Lung (tissue), 11 donors: ENCODE measurements at regions not wholly inside any gene's neighbourhood (a gene's known extent, or its start where the extent isn't known, plus 50 kb on each side); places are given as distances from the start of the nearest gene placed in this dataset.

Experiments used
- ATAC-seq: fragments of 200-7000 bp; cut with Tn5 transposase; one replicate; pipeline ENCODE4 v1.9.1; 2020; ENCODE audit warnings: moderate number of reproducible peaks; ENCODE audit not compliant: insufficient read depth, low FRiP score
- DNase-seq, 3 donors: peaks; one replicate each; pipeline ENCODE4 v3.0.0-alpha.2; 2013 to 2017
- H3K27ac ChIP-seq, 2 donors: one replicate each; pipeline ENCODE4 v1.5.1; 2013; ENCODE audit warnings: mild to moderate bottlenecking in 2 of 2, moderate library complexity in 2 of 2, control low read depth in 1 of 2, inconsistent platforms in 1 of 2, low read depth in 1 of 2, low read length in 1 of 2
- H3K27me3 ChIP-seq, 3 donors: one replicate each; pipeline ENCODE4 v1.5.1; 2013; ENCODE audit warnings: low read length in 2 of 3; ENCODE audit not compliant: control insufficient read depth in 3 of 3, insufficient read depth in 3 of 3
- H3K36me3 ChIP-seq, 4 donors: one replicate each; pipeline ENCODE4 v1.5.1; 2013; ENCODE audit warnings: low read length in 4 of 4, mild to moderate bottlenecking in 1 of 4, moderate library complexity in 1 of 4; ENCODE audit not compliant: control insufficient read depth in 4 of 4, insufficient read depth in 4 of 4
- H3K4me1 ChIP-seq, 5 donors: one replicate each; pipeline ENCODE4 v1.5.1; 2013; ENCODE audit warnings: low read length in 5 of 5, mild to moderate bottlenecking in 2 of 5, moderate library complexity in 1 of 5; ENCODE audit not compliant: control insufficient read depth in 5 of 5, insufficient read depth in 5 of 5
- H3K4me3 ChIP-seq: one replicate; pipeline ENCODE4 v1.5.1; 2013; ENCODE audit warnings: mild to moderate bottlenecking, control low read depth, moderate library complexity
- H3K9ac ChIP-seq, 2 donors: one replicate each; pipeline ENCODE4 v1.5.1; 2013; ENCODE audit warnings: low read length in 2 of 2, control low read depth in 1 of 2; ENCODE audit not compliant: insufficient read depth in 1 of 2
- H3K9me3 ChIP-seq, 4 donors: one replicate each; pipeline ENCODE4 v1.5.1; 2013; ENCODE audit warnings: low read length in 3 of 4, mild to moderate bottlenecking in 1 of 4, moderate library complexity in 1 of 4; ENCODE audit not compliant: control insufficient read depth in 4 of 4, insufficient read depth in 3 of 4
- CTCF ChIP-seq: IDR thresholded peaks from 2 replicates; pipeline ENCODE4 v1.5.1; 2012; ENCODE audit warnings: mild to moderate bottlenecking; ENCODE audit errors: control extremely low read depth, extremely low read depth
- WGBS, 2 donors: extraction: QIAGEN DNeasy Blood & Tissue Kit; methylation state at CpG; one replicate each; pipeline ENCODE4 v1.1.7; 2013; 5-methylcytosine and 5-hydroxymethylcytosine counted together
- donor health status: control.
- donor health status: control.
- donor health status: Bipolar disorder and iron deficiency.
- donor health status: healthy.
- donor health status: DM: yes; HTN: yes; CAD: no.

GRCh38 chr18:56517761-56518160 is 120.6 kb downstream of the TXNL1 start:
- no peaks in the 10 kb centered on the region for H3K27me3 ChIP-seq
- no peak overlapping the region for H3K4me3 ChIP-seq
- H3K4me1 ChIP-seq: no peaks in the 10 kb centered on the region
- 96% methylated on average over 9 of the region's 9 CpGs for WGBS, 2 donors
- H3K9me3 ChIP-seq: no peaks in the 10 kb centered on the region
- no peak overlapping the region for H3K9ac ChIP-seq
- DNase-seq: no peak
- no peak for ATAC-seq
- H3K36me3 ChIP-seq: no peaks in the 10 kb centered on the region
- no peak overlapping the region for H3K27ac ChIP-seq
- TF ChIP-seq CTCF: no peak

- TF ChIP-seq CTCF: no peak
- Histone ChIP-seq H3K4me3 (no peak overlapping the region), H3K36me3 (no peaks in the 10 kb centered on the region), H3K4me1 (no peaks in the 10 kb centered on the region), H3K27me3 (no peaks in the 10 kb centered on the region), H3K9ac (no peak overlapping the region), H3K27ac (no peak overlapping the region), H3K9me3 (no peaks in the 10 kb centered on the region)
- WGBS, 2 donors: 81 to 94% methylated on average over 4 of the region's 4 CpGs
- no peak for DNase-seq
- no peak for ATAC-seq
Measured at GRCh38 chr18:56517196-56517595, 121.2 kb downstream of the TXNL1 start.

- ATAC-seq (no peak), DNase-seq (no peak)
- peaks cover 0 to 3% (median 0%) of the 10 kb centered on the region in 5 donors for H3K4me1 ChIP-seq
- H3K27ac ChIP-seq: no peak overlapping the region
- no peaks in the 10 kb centered on the region for H3K36me3 ChIP-seq
- no peaks in the 10 kb centered on the region for H3K27me3 ChIP-seq
- H3K4me3 ChIP-seq: no peak overlapping the region
- no peak for TF ChIP-seq CTCF
- H3K9ac ChIP-seq: no peak overlapping the region
- H3K9me3 ChIP-seq: no peaks in the 10 kb centered on the region
- 83 to 90% methylated on average over 4 of the region's 4 CpGs for WGBS, 2 donors
Measured at GRCh38 chr18:56516789-56517188, 121.6 kb downstream of the TXNL1 start.

GRCh38 chr18:56515522-56515921 is 122.9 kb downstream of the TXNL1 start:
- no peak overlapping the region for H3K27ac ChIP-seq
- ATAC-seq: no peak
- no peak overlapping the region for H3K4me3 ChIP-seq
- H3K27me3 ChIP-seq: no peaks in the 10 kb centered on the region
- H3K9me3 ChIP-seq: no peaks in the 10 kb centered on the region
- peaks cover 0 to 5% (median 0%) of the 10 kb centered on the region in 5 donors for H3K4me1 ChIP-seq
- no peaks in the 10 kb centered on the region for H3K36me3 ChIP-seq
- TF ChIP-seq CTCF: no peak
- DNase-seq: no peak
- no peak overlapping the region for H3K9ac ChIP-seq
- WGBS, 2 donors: 81 to 86% methylated on average over 3 of the region's 3 CpGs
